ENCODE measurements at regions not wholly inside any gene's neighbourhood (a gene's known extent, or its start where the extent isn't known, plus 50 kb on each side); places are given as distances from the start of the nearest gene placed in this dataset.

DNA sequence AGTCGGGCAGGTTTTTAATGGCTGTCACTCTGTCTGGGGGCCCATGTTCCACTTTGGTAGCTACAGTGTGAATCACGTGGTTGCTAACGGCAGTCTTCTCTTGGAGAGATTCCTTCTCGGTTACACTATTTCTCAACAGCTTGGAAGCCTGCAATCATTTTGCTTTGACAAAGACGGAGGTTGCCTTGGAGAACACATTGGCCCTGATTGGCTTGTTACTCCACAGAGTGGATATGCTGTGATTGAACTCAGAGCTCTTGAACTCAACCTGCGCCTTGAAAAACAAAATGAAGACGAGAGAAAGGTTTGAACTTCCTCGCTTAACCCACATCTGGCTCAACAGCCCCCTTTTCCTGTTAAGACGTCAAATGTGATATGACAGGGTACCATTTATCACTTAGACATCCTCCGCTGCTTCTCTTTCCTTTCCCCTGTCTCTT lies 218.9 kb downstream of the MAF start:
- TF ChIP-seq POLR2A (IDR thresholded peaks at IDR 0.05): no peak
- TF ChIP-seq, protein P1, sequence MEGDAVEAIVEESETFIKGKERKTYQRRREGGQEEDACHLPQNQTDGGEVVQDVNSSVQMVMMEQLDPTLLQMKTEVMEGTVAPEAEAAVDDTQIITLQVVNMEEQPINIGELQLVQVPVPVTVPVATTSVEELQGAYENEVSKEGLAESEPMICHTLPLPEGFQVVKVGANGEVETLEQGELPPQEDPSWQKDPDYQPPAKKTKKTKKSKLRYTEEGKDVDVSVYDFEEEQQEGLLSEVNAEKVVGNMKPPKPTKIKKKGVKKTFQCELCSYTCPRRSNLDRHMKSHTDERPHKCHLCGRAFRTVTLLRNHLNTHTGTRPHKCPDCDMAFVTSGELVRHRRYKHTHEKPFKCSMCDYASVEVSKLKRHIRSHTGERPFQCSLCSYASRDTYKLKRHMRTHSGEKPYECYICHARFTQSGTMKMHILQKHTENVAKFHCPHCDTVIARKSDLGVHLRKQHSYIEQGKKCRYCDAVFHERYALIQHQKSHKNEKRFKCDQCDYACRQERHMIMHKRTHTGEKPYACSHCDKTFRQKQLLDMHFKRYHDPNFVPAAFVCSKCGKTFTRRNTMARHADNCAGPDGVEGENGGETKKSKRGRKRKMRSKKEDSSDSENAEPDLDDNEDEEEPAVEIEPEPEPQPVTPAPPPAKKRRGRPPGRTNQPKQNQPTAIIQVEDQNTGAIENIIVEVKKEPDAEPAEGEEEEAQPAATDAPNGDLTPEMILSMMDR (IDR thresholded peaks at IDR 0.05): no peak

All from esophagus squamous epithelium (tissue), 4 donors.